WTC11 (cell line): ENCODE measurements at regions not wholly inside any gene's neighbourhood (a gene's known extent, or its start where the extent isn't known, plus 50 kb on each side); places are given as distances from the start of the nearest gene placed in this dataset.

ENCODE experiments used
- ATF3 ChIP-seq: sonication (generic); formaldehyde crosslinking; conservative IDR thresholded peaks from 2 replicates; pipeline ENCODE4 v1.8.1; 2022; ENCODE audit warnings: mild to moderate bottlenecking, missing genetic modification reagents
- CREB1 ChIP-seq: sonication (generic); formaldehyde crosslinking; IDR thresholded peaks from 2 replicates; pipeline ENCODE4 v1.8.0; 2023; ENCODE audit warnings: mild to moderate bottlenecking, missing genetic modification reagents
- E2F1 ChIP-seq: sonication (generic); formaldehyde crosslinking; IDR thresholded peaks from 2 replicates; pipeline ENCODE4 v1.8.0; 2022; ENCODE audit warnings: mild to moderate bottlenecking, missing genetic modification reagents
- ETV6 ChIP-seq: sonication (generic); formaldehyde crosslinking; IDR thresholded peaks from 2 replicates; pipeline ENCODE4 v1.8.1; 2022; ENCODE audit warnings: mild to moderate bottlenecking, missing genetic modification reagents
- FOXP1 ChIP-seq: sonication (generic); formaldehyde crosslinking; IDR thresholded peaks from 2 replicates; pipeline ENCODE4 v1.8.0; 2022; ENCODE audit warnings: missing genetic modification reagents, mild to moderate bottlenecking, moderate library complexity, borderline replicate concordance
- GTF2I ChIP-seq: fragments of 250-450 bp; sonication (Bioruptor Pico); conservative IDR thresholded peaks from 2 replicates; pipeline ENCODE4 v1.4.0; 2021; ENCODE audit warnings: mild to moderate bottlenecking
- RELA ChIP-seq: sonication (generic); formaldehyde crosslinking; IDR thresholded peaks from 2 replicates; pipeline ENCODE4 v1.8.1; 2022; ENCODE audit warnings: missing genetic modification reagents, mild to moderate bottlenecking, borderline replicate concordance
- TEAD1 ChIP-seq: sonication (generic); formaldehyde crosslinking; IDR thresholded peaks from 2 replicates; pipeline ENCODE4 v1.8.0; 2022; ENCODE audit warnings: mild to moderate bottlenecking, missing genetic modification reagents
- TEAD4 ChIP-seq: sonication (generic); formaldehyde crosslinking; IDR thresholded peaks from 2 replicates; pipeline ENCODE4 v1.8.0; 2022; ENCODE audit warnings: mild to moderate bottlenecking, missing genetic modification reagents
- ZNF121 ChIP-seq: sonication (generic); formaldehyde crosslinking; IDR thresholded peaks from 2 replicates; pipeline ENCODE4 v1.8.0; 2023; ENCODE audit warnings: missing genetic modification reagents
- ZNF232 ChIP-seq: sonication (generic); formaldehyde crosslinking; IDR thresholded peaks from 2 replicates; pipeline ENCODE4 v1.8.0; 2022; ENCODE audit warnings: mild to moderate bottlenecking, missing genetic modification reagents
- TF ChIP-seq, protein P1 (sequence below): sonication (generic); formaldehyde crosslinking; IDR thresholded peaks from 2 replicates; pipeline ENCODE4 v1.8.0; 2022; ENCODE audit warnings: mild to moderate bottlenecking, missing genetic modification reagents
- TF ChIP-seq, protein P2 (sequence below): fragments of 200-600 bp; IDR thresholded peaks from 2 replicates; pipeline ENCODE4 v1.8.0; 2022; ENCODE audit warnings: antibody characterized with exemption
- TF ChIP-seq, protein P3 (sequence below): sonication (generic); formaldehyde crosslinking; IDR thresholded peaks from 2 replicates; pipeline ENCODE4 v1.8.1; 2023; ENCODE audit warnings: mild to moderate bottlenecking, missing genetic modification reagents

GRCh38 chr3:107987036-107987939, 103.5 kb downstream of the CD47 start:
- TF ChIP-seq, protein P1, sequence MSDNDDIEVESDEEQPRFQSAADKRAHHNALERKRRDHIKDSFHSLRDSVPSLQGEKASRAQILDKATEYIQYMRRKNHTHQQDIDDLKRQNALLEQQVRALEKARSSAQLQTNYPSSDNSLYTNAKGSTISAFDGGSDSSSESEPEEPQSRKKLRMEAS (CRISPR knock-in tag): no peak
- TF ChIP-seq ETV6 (CRISPR knock-in tag): no peak
- TF ChIP-seq, protein P2, sequence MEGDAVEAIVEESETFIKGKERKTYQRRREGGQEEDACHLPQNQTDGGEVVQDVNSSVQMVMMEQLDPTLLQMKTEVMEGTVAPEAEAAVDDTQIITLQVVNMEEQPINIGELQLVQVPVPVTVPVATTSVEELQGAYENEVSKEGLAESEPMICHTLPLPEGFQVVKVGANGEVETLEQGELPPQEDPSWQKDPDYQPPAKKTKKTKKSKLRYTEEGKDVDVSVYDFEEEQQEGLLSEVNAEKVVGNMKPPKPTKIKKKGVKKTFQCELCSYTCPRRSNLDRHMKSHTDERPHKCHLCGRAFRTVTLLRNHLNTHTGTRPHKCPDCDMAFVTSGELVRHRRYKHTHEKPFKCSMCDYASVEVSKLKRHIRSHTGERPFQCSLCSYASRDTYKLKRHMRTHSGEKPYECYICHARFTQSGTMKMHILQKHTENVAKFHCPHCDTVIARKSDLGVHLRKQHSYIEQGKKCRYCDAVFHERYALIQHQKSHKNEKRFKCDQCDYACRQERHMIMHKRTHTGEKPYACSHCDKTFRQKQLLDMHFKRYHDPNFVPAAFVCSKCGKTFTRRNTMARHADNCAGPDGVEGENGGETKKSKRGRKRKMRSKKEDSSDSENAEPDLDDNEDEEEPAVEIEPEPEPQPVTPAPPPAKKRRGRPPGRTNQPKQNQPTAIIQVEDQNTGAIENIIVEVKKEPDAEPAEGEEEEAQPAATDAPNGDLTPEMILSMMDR: no peak
- no peak for TF ChIP-seq ATF3
- TF ChIP-seq GTF2I (CRISPR knock-in tag): no peak
- TF ChIP-seq TEAD4 (CRISPR knock-in tag): no peak
- TF ChIP-seq RELA (CRISPR knock-in tag): no peak
- TF ChIP-seq E2F1 (CRISPR knock-in tag): no peak
- TF ChIP-seq, protein P3, sequence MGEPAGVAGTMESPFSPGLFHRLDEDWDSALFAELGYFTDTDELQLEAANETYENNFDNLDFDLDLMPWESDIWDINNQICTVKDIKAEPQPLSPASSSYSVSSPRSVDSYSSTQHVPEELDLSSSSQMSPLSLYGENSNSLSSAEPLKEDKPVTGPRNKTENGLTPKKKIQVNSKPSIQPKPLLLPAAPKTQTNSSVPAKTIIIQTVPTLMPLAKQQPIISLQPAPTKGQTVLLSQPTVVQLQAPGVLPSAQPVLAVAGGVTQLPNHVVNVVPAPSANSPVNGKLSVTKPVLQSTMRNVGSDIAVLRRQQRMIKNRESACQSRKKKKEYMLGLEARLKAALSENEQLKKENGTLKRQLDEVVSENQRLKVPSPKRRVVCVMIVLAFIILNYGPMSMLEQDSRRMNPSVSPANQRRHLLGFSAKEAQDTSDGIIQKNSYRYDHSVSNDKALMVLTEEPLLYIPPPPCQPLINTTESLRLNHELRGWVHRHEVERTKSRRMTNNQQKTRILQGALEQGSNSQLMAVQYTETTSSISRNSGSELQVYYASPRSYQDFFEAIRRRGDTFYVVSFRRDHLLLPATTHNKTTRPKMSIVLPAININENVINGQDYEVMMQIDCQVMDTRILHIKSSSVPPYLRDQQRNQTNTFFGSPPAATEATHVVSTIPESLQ (CRISPR knock-in tag): no peak
- no peak for TF ChIP-seq ZNF121 (CRISPR knock-in tag)
- no peak for TF ChIP-seq FOXP1 (CRISPR knock-in tag)
- no peak for TF ChIP-seq ZNF232 (CRISPR knock-in tag)
- no peak for TF ChIP-seq CREB1 (CRISPR knock-in tag)
- no peak for TF ChIP-seq TEAD1 (CRISPR knock-in tag)
